ENCODE measurements at regions not wholly inside any gene's neighbourhood (a gene's known extent, or its start where the extent isn't known, plus 50 kb on each side); places are given as distances from the start of the nearest gene placed in this dataset.

- TF ChIP-seq CTCF (IDR thresholded peaks at IDR 0.05) (no peak), POLR2AphosphoS5 (IDR thresholded peaks at IDR 0.05) (no peak), POLR2A (IDR thresholded peaks at IDR 0.05; ENCODE audit: low read depth) (no peak)
Measured at GRCh38 chr6:121647905-121648304, 212.5 kb downstream of the GJA1 start.
